Colonic mucosa (tissue), 4 donors: ENCODE measurements at regions not wholly inside any gene's neighbourhood (a gene's known extent, or its start where the extent isn't known, plus 50 kb on each side); places are given as distances from the start of the nearest gene placed in this dataset.
A peak's percentile ranks its signal among the peaks of the same experiment; 100 is the strongest.

Experiments used
- DNase-seq: peaks from one replicate; pipeline ENCODE4 v3.0.0-alpha.2; 2020
- H3K27ac ChIP-seq: fragments of 200-600 bp; one replicate; pipeline ENCODE4 v1.8.0; 2021
- H3K27me3 ChIP-seq: fragments of 200-600 bp; one replicate; pipeline ENCODE4 v1.8.0; 2021
- H3K36me3 ChIP-seq: fragments of 200-600 bp; one replicate; pipeline ENCODE4 v1.8.0; 2021
- H3K4me1 ChIP-seq: fragments of 200-600 bp; one replicate; pipeline ENCODE4 v1.8.0; 2021; ENCODE audit warnings: mild to moderate bottlenecking
- H3K4me3 ChIP-seq: fragments of 200-600 bp; one replicate; pipeline ENCODE4 v1.8.0; 2021
- H3K9ac ChIP-seq, 2 donors: one replicate each; pipeline ENCODE4 v1.7.0; 2013; ENCODE audit warnings: control low read depth in 2 of 2, low read depth in 2 of 2, low read length in 2 of 2
- H3K9me3 ChIP-seq: fragments of 200-600 bp; one replicate; pipeline ENCODE4 v1.8.0; 2021
- CTCF ChIP-seq: fragments of 200-600 bp; IDR thresholded peaks from one replicate; pipeline ENCODE4 v1.8.0; 2022; ENCODE audit warnings: antibody characterized with exemption, mild to moderate bottlenecking
- intact Hi-C: fragments of 100-400 bp; cut with DNase I; formaldehyde crosslinking; loops from one replicate; pipeline ENCODE4 v1.14.1; 2022
- donor health status: healthy.
- donor health status: DM: no; HTN: no; CAD: no.
- donor health status: DM: no; HTN: no; CAD: no.

GRCh38 chr7:130894909-130895750, 161.1 kb upstream of the KLF14 start:
- H3K27me3 ChIP-seq = no peaks in the 10 kb centered on the region
- H3K36me3 ChIP-seq = no peaks in the 10 kb centered on the region
- no peak for TF ChIP-seq CTCF
- H3K27ac ChIP-seq = peak overlapping the region; percentile 37
- H3K9ac ChIP-seq = peak overlapping the region in 1 of 2 donors; percentile 76
- peaks cover 25% of the 10 kb centered on the region for H3K4me1 ChIP-seq
- H3K4me3 ChIP-seq = no peak overlapping the region
- DNase-seq = no peak
- intact Hi-C loops = loop anchor here (5.0 kb wide), 2 partner anchors 112 to 142 kb away; no protein-coding TSS in a partner anchor
- H3K9me3 ChIP-seq = no peaks in the 10 kb centered on the region

- peak overlapping the region; percentile 95 for H3K27ac ChIP-seq
- no peak overlapping the region for H3K4me3 ChIP-seq
- H3K9me3 ChIP-seq = no peaks in the 10 kb centered on the region
- DNase-seq = no peak
- H3K9ac ChIP-seq = peak overlapping the region in 1 of 2 donors; percentile 76
- H3K4me1 ChIP-seq = peaks cover 29% of the 10 kb centered on the region
- intact Hi-C loops = loop anchor here (5.0 kb wide), 2 partner anchors 111 to 141 kb away; no protein-coding TSS in a partner anchor
- no peaks in the 10 kb centered on the region for H3K36me3 ChIP-seq
- no peaks in the 10 kb centered on the region for H3K27me3 ChIP-seq
- no peak for TF ChIP-seq CTCF
Measured at GRCh38 chr7:130896051-130896881, 162.3 kb upstream of the KLF14 start.

- intact Hi-C loops = loop anchor here (5.0 kb wide), 2 partner anchors 110 to 140 kb away; no protein-coding TSS in a partner anchor
- Histone ChIP-seq H3K9ac (peak overlapping the region in 1 of 2 donors; percentile 76), H3K36me3 (no peaks in the 10 kb centered on the region), H3K27ac (peak overlapping the region; percentile 95), H3K9me3 (no peaks in the 10 kb centered on the region), H3K27me3 (no peaks in the 10 kb centered on the region), H3K4me1 (peaks cover 29% of the 10 kb centered on the region), H3K4me3 (no peak overlapping the region)
- peak; percentile 80 for TF ChIP-seq CTCF
- peak; percentile 85 for DNase-seq
Measured at GRCh38 chr7:130896898-130897514, 163.0 kb upstream of the KLF14 start.

- DNase-seq = no peak
- H3K9ac ChIP-seq = peak overlapping the region; percentile 6 to 76
- H3K4me3 ChIP-seq = no peak overlapping the region
- intact Hi-C loops = loop anchor here (5.0 kb wide), 2 partner anchors 110 to 140 kb away; no protein-coding TSS in a partner anchor
- TF ChIP-seq CTCF = no peak
- H3K4me1 ChIP-seq = peaks cover 29% of the 10 kb centered on the region
- peak overlapping the region; percentile 95 for H3K27ac ChIP-seq
- no peaks in the 10 kb centered on the region for H3K27me3 ChIP-seq
- H3K9me3 ChIP-seq = no peaks in the 10 kb centered on the region
- H3K36me3 ChIP-seq = no peaks in the 10 kb centered on the region
Measured at GRCh38 chr7:130897515-130898419, 163.8 kb upstream of the KLF14 start.
